Upper lobe of left lung (tissue), 6 donors: ENCODE measurements at regions not wholly inside any gene's neighbourhood (a gene's known extent, or its start where the extent isn't known, plus 50 kb on each side); places are given as distances from the start of the nearest gene placed in this dataset.

ENCODE experiments used
- ATAC-seq, 2 donors: fragments of 200-7000 bp; cut with Tn5 transposase; one replicate each; pipeline ENCODE4 v1.9.1; 2022; ENCODE audit warnings: mild to moderate bottlenecking in 2 of 2, moderate library complexity in 2 of 2; ENCODE audit not compliant: low FRiP score in 2 of 2
- DNase-seq, 2 donors: peaks; one replicate each; pipeline ENCODE4 v3.0.0-alpha.2; 2019 to 2020
- H3K27ac ChIP-seq, 4 donors: fragments of 200-600 bp; sonication (generic); one replicate each; pipeline ENCODE4 v1.5.1; 2016 to 2019
- H3K27me3 ChIP-seq, 4 donors: fragments of 200-600 bp; sonication (generic); one replicate each; pipeline ENCODE4 v1.5.1; 2017 to 2019
- H3K36me3 ChIP-seq, 4 donors: fragments of 200-600 bp; sonication (generic); one replicate each; pipeline ENCODE4 v1.5.1; 2016 to 2019
- H3K4me1 ChIP-seq, 4 donors: fragments of 200-600 bp; sonication (generic); one replicate each; pipeline ENCODE4 v1.5.1; 2018 to 2019
- H3K4me3 ChIP-seq, 4 donors: fragments of 200-600 bp; sonication (generic); one replicate each; pipeline ENCODE4 v1.5.1; 2017 to 2019; ENCODE audit warnings: mild to moderate bottlenecking in 2 of 4, moderate library complexity in 1 of 4
- H3K9me3 ChIP-seq, 4 donors: fragments of 200-600 bp; sonication (generic); one replicate each; pipeline ENCODE4 v1.5.1; 2018 to 2019
- CTCF ChIP-seq, 6 experiments: fragments of 450-650 bp in 4 of 6; fragments of 200-600 bp in 2 of 6; sonication (generic) in 2 of 6; IDR thresholded peaks; one replicate each; pipeline ENCODE4 v1.5.1; 2016 to 2019; ENCODE audit warnings: antibody characterized with exemption in 6 of 6
- EP300 ChIP-seq, 4 donors: sonication (generic); formaldehyde crosslinking; IDR thresholded peaks; one replicate each; pipeline ENCODE4 v1.5.1; 2017; ENCODE audit warnings: antibody characterized with exemption in 4 of 4, control low read depth in 2 of 4
- POLR2A ChIP-seq, 4 donors: fragments of 450-650 bp; IDR thresholded peaks; one replicate each; pipeline ENCODE4 v1.5.1; 2016 to 2017; ENCODE audit warnings: antibody characterized with exemption in 4 of 4, mild to moderate bottlenecking in 2 of 4
- POLR2AphosphoS5 ChIP-seq, 2 donors: sonication (generic); formaldehyde crosslinking; IDR thresholded peaks; one replicate each; pipeline ENCODE4 v1.5.1; 2017; ENCODE audit warnings: antibody characterized with exemption in 2 of 2
- whole genome bisulfite sequencing, 2 donors: methylation state at CpG; one replicate each; pipeline ENCODE4 v1.1.5; 2017 to 2018; 5-methylcytosine and 5-hydroxymethylcytosine counted together
- donor health status: DM: no; HTN: no; CAD: no; lungs with moderate emphysema.
- donor health status: DM: no; HTN: yes; CAD: no; lungs with severe emphysema.

GRCh38 chr12:17489452-17489851 lies 600.5 kb downstream of the RERGL start:
- 62 to 69% methylated on average over 4 of the region's 4 CpGs for WGBS, 2 donors
- TF ChIP-seq POLR2AphosphoS5 (IDR thresholded peaks at IDR 0.05) (no peak), CTCF (IDR thresholded peaks at IDR 0.05) (no peak), EP300 (IDR thresholded peaks at IDR 0.05) (no peak), POLR2A (IDR thresholded peaks at IDR 0.05) (no peak)
- DNase-seq (no peak), ATAC-seq (no peak)
- Histone ChIP-seq H3K4me3 (no peak overlapping the region), H3K4me1 (no peaks in the 10 kb centered on the region), H3K36me3 (no peaks in the 10 kb centered on the region), H3K27ac (no peak overlapping the region), H3K9me3 (no peaks in the 10 kb centered on the region), H3K27me3 (no peaks in the 10 kb centered on the region)

- 92 to 93% methylated on average over 3 to 8 of the region's 8 CpGs for WGBS, 2 donors
- no peaks in the 10 kb centered on the region for H3K4me1 ChIP-seq
Observed at GRCh38 chr12:17478908-17479673, 610.9 kb downstream of the RERGL start.

GRCh38 chr12:17470460-17470859 lies 619.5 kb downstream of the RERGL start:
- 91% methylated on average over 12 of the region's 12 CpGs for WGBS, 2 donors
- no peak overlapping the region for H3K4me3 ChIP-seq
- H3K4me1 ChIP-seq = no peaks in the 10 kb centered on the region
- H3K27me3 ChIP-seq = no peaks in the 10 kb centered on the region
- no peak for TF ChIP-seq EP300 (IDR thresholded peaks at IDR 0.05)
- no peak for TF ChIP-seq POLR2A (IDR thresholded peaks at IDR 0.05)
- no peak for TF ChIP-seq CTCF (IDR thresholded peaks at IDR 0.05)
- no peak for TF ChIP-seq POLR2AphosphoS5 (IDR thresholded peaks at IDR 0.05)
- H3K9me3 ChIP-seq = no peaks in the 10 kb centered on the region
- H3K27ac ChIP-seq = no peak overlapping the region
- DNase-seq (no peak), ATAC-seq (no peak)
- no peaks in the 10 kb centered on the region for H3K36me3 ChIP-seq

More at GRCh38 chr12:17478908-17479673, 610.9 kb downstream of the RERGL start:
- TF ChIP-seq POLR2A (IDR thresholded peaks at IDR 0.05) = no peak
- TF ChIP-seq POLR2AphosphoS5 (IDR thresholded peaks at IDR 0.05) = no peak
- no peak for TF ChIP-seq EP300 (IDR thresholded peaks at IDR 0.05)
- no peak for TF ChIP-seq CTCF (IDR thresholded peaks at IDR 0.05)
- DNase-seq = peak in 1 of 2 donors; percentile 24
- peak in 1 of 2 donors; percentile 40 for ATAC-seq
- no peaks in the 10 kb centered on the region for H3K36me3 ChIP-seq
- H3K9me3 ChIP-seq = peaks cover 0 to 13% (median 0%) of the 10 kb centered on the region in 4 donors
- H3K27ac ChIP-seq = no peak overlapping the region
- no peak overlapping the region for H3K4me3 ChIP-seq
- H3K27me3 ChIP-seq = no peaks in the 10 kb centered on the region

- no peak overlapping the region for H3K27ac ChIP-seq
- H3K27me3 ChIP-seq = no peaks in the 10 kb centered on the region
- DNase-seq (no peak), ATAC-seq (no peak)
- 65 to 67% methylated on average over 2 of the region's 2 CpGs for WGBS, 2 donors
- H3K9me3 ChIP-seq = no peaks in the 10 kb centered on the region
- H3K36me3 ChIP-seq = no peaks in the 10 kb centered on the region
- no peaks in the 10 kb centered on the region for H3K4me1 ChIP-seq
- no peak overlapping the region for H3K4me3 ChIP-seq
- no peak for TF ChIP-seq POLR2AphosphoS5 (IDR thresholded peaks at IDR 0.05)
- no peak for TF ChIP-seq EP300 (IDR thresholded peaks at IDR 0.05)
- no peak for TF ChIP-seq POLR2A (IDR thresholded peaks at IDR 0.05)
- TF ChIP-seq CTCF (IDR thresholded peaks at IDR 0.05) = no peak
Observed at GRCh38 chr12:17459214-17459613, 630.8 kb downstream of the RERGL start.

GRCh38 chr12:17456486-17456885 lies 633.5 kb downstream of the RERGL start:
- WGBS, 2 donors = 37 to 56% methylated on average over 2 of the region's 2 CpGs
- Histone ChIP-seq H3K4me3 (no peak overlapping the region), H3K27me3 (no peaks in the 10 kb centered on the region), H3K36me3 (no peaks in the 10 kb centered on the region), H3K9me3 (no peaks in the 10 kb centered on the region), H3K4me1 (no peaks in the 10 kb centered on the region), H3K27ac (no peak overlapping the region)
- TF ChIP-seq POLR2AphosphoS5 (IDR thresholded peaks at IDR 0.05) (no peak), POLR2A (IDR thresholded peaks at IDR 0.05) (no peak), CTCF (IDR thresholded peaks at IDR 0.05) (no peak), EP300 (IDR thresholded peaks at IDR 0.05) (no peak)
- ATAC-seq (no peak), DNase-seq (no peak)
